ENCODE measurements at regions not wholly inside any gene's neighbourhood (a gene's known extent, or its start where the extent isn't known, plus 50 kb on each side); places are given as distances from the start of the nearest gene placed in this dataset.

DNA sequence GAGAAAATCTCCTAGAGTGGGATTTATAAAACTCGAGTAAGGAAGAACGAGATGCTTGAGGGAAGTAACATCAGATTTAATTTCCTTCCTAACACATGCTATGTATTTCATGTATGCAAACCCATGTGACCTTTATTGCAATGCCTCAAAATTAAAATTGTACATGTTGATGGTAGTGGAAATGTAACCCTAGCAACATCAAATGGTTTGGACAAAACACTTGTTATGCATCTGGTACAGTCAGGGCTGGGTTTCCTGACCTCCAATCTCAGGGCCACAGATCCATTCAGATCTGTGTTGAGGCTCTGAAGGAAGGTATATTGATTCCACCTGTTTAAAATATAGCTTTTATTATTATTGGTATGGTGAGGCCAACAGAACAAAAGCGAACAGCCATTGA is 246.0 kb downstream of the WNT5A start:
- H3K9me3 ChIP-seq = peaks cover 1% of the 10 kb centered on the region; the same call in 1 of the 2 replicates
- no peak overlapping the region for H3K27ac Mint-ChIP-seq (ENCODE audit: unreplicated experiment)
- DNase-seq = no peak
- H3K36me3 Mint-ChIP-seq (ENCODE audit: insufficient read depth, unreplicated experiment) = no peaks in the 10 kb centered on the region
- no peaks in the 10 kb centered on the region for H3K9me3 Mint-ChIP-seq (ENCODE audit: unreplicated experiment)
- H3K4me1 ChIP-seq = no peaks in the 10 kb centered on the region
- no peaks in the 10 kb centered on the region; the same call in 1 of the 2 replicates for H3K27me3 ChIP-seq (replicated peaks; ENCODE audit: control insufficient read depth, insufficient read depth, low read length)
- H3K4me3 Mint-ChIP-seq (ENCODE audit: unreplicated experiment) = no peak overlapping the region
- peaks cover 2% of the 10 kb centered on the region for H3K27me3 Mint-ChIP-seq (ENCODE audit: insufficient read depth, unreplicated experiment)
- TF ChIP-seq, protein P1, sequence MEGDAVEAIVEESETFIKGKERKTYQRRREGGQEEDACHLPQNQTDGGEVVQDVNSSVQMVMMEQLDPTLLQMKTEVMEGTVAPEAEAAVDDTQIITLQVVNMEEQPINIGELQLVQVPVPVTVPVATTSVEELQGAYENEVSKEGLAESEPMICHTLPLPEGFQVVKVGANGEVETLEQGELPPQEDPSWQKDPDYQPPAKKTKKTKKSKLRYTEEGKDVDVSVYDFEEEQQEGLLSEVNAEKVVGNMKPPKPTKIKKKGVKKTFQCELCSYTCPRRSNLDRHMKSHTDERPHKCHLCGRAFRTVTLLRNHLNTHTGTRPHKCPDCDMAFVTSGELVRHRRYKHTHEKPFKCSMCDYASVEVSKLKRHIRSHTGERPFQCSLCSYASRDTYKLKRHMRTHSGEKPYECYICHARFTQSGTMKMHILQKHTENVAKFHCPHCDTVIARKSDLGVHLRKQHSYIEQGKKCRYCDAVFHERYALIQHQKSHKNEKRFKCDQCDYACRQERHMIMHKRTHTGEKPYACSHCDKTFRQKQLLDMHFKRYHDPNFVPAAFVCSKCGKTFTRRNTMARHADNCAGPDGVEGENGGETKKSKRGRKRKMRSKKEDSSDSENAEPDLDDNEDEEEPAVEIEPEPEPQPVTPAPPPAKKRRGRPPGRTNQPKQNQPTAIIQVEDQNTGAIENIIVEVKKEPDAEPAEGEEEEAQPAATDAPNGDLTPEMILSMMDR (IDR thresholded peaks at IDR 0.05; ENCODE audit: insufficient read depth in 1 of 2, low read depth in 1 of 2, low read length in 1 of 2, severe bottlenecking in 1 of 2, unreplicated experiment in 1 of 2) = no peak
- intact Hi-C loops (cut with micrococcal nuclease; ENCODE audit: unreplicated experiment) = no loop called here
- no TSS peak for BruUV-seq (replicated peaks)
- ChIA-PET CTCF (no interaction called here), POLR2A (no interaction called here)
- H3K4me3 ChIP-seq (ENCODE audit: low read depth, low read length) = no peak overlapping the region
- no peaks in the 10 kb centered on the region for H3K36me3 ChIP-seq (ENCODE audit: control insufficient read depth, insufficient read depth, low read length)
- no peaks in the 10 kb centered on the region for H3K4me1 Mint-ChIP-seq (ENCODE audit: low read depth, unreplicated experiment)

DNA sequence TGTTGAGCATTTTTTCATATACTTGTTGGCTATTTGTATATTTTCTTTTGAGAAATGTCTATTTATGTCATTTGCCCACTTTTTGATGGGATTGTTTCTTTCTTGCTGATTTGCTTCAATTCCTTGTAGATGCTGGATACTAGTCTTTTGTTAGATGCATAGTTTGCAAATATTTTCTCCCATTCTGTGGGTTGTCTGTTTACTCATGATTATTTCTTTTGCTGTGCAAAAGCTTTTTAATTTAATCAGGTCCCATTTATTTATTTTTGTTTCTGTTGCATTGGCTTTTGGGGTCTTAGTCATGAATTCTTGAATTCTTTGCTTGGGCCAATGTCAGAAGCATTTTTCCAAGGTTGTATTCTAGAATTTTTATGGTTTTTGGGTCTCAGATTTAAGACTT is 251.7 kb downstream of the WNT5A start:
- POLR2A ChIA-PET = no interaction called here
- no peaks in the 10 kb centered on the region for H3K36me3 Mint-ChIP-seq (ENCODE audit: insufficient read depth, unreplicated experiment)
- H3K4me1 Mint-ChIP-seq (ENCODE audit: low read depth, unreplicated experiment) = no peaks in the 10 kb centered on the region
- H3K4me3 ChIP-seq (ENCODE audit: low read depth, low read length) = no peak overlapping the region
- H3K9me3 ChIP-seq = peaks cover 4% of the 10 kb centered on the region; the same call in 1 of the 2 replicates
- intact Hi-C loops (cut with micrococcal nuclease; ENCODE audit: unreplicated experiment) = no loop called here
- no peaks in the 10 kb centered on the region for H3K36me3 ChIP-seq (ENCODE audit: control insufficient read depth, insufficient read depth, low read length)
- H3K27me3 Mint-ChIP-seq (ENCODE audit: insufficient read depth, unreplicated experiment) = peaks cover 8% of the 10 kb centered on the region
- TF ChIP-seq, protein P1 (IDR thresholded peaks at IDR 0.05; ENCODE audit: insufficient read depth in 1 of 2, low read depth in 1 of 2, low read length in 1 of 2, severe bottlenecking in 1 of 2, unreplicated experiment in 1 of 2) = no peak
- H3K4me1 ChIP-seq = no peaks in the 10 kb centered on the region
- BruUV-seq (replicated peaks) = no TSS peak
- no peak overlapping the region for H3K4me3 Mint-ChIP-seq (ENCODE audit: unreplicated experiment)
- H3K27me3 ChIP-seq (replicated peaks; ENCODE audit: control insufficient read depth, insufficient read depth, low read length) = no peaks in the 10 kb centered on the region; the same call in 1 of the 2 replicates
- CTCF ChIA-PET = no interaction called here
- H3K27ac Mint-ChIP-seq (ENCODE audit: unreplicated experiment) = no peak overlapping the region
- no peak for DNase-seq
- no peaks in the 10 kb centered on the region for H3K9me3 Mint-ChIP-seq (ENCODE audit: unreplicated experiment)

DNA sequence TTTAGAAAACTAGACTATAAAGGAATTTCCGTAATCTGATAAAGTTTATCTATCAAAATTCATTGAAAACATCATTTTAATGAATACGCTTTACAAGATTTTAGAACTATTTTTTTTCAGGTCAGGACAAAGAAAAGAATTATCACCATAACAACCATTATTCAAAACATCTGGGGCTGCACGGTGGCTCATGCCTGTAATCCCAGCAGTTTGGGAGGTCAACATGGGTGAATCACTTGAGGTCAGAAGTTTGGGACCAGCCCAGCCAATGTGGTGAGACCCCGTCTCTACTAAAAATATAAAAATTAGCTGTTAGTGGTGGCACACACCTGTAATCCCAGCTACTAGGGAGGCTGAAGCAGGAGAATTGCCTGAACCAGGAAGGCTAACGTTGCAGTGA is 260.4 kb downstream of the WNT5A start:
- H3K36me3 Mint-ChIP-seq (ENCODE audit: insufficient read depth, unreplicated experiment) = no peaks in the 10 kb centered on the region
- Histone ChIP-seq H3K9me3 (no peaks in the 10 kb centered on the region), H3K4me1 (no peaks in the 10 kb centered on the region), H3K36me3 (ENCODE audit: control insufficient read depth, insufficient read depth, low read length) (no peaks in the 10 kb centered on the region), H3K4me3 (ENCODE audit: low read depth, low read length) (no peak overlapping the region), H3K27me3 (replicated peaks; ENCODE audit: control insufficient read depth, insufficient read depth, low read length) (no peaks in the 10 kb centered on the region; the same call in 1 of the 2 replicates)
- CTCF ChIA-PET = no interaction called here
- intact Hi-C loops (cut with micrococcal nuclease; ENCODE audit: unreplicated experiment) = no loop called here
- POLR2A ChIA-PET = no interaction called here
- no peak for DNase-seq
- H3K4me1 Mint-ChIP-seq (ENCODE audit: low read depth, unreplicated experiment) = no peaks in the 10 kb centered on the region
- no TSS peak for BruUV-seq (replicated peaks)
- TF ChIP-seq, protein P1 (IDR thresholded peaks at IDR 0.05; ENCODE audit: insufficient read depth in 1 of 2, low read depth in 1 of 2, low read length in 1 of 2, severe bottlenecking in 1 of 2, unreplicated experiment in 1 of 2) = no peak
- H3K4me3 Mint-ChIP-seq (ENCODE audit: unreplicated experiment) = no peak overlapping the region
- H3K9me3 Mint-ChIP-seq (ENCODE audit: unreplicated experiment) = no peaks in the 10 kb centered on the region
- peaks cover 18% of the 10 kb centered on the region for H3K27me3 Mint-ChIP-seq (ENCODE audit: insufficient read depth, unreplicated experiment)
- no peak overlapping the region for H3K27ac Mint-ChIP-seq (ENCODE audit: unreplicated experiment)

All from Caco-2 (cell line).